ENCODE measurements at regions not wholly inside any gene's neighbourhood (a gene's known extent, or its start where the extent isn't known, plus 50 kb on each side); places are given as distances from the start of the nearest gene placed in this dataset.

DNA sequence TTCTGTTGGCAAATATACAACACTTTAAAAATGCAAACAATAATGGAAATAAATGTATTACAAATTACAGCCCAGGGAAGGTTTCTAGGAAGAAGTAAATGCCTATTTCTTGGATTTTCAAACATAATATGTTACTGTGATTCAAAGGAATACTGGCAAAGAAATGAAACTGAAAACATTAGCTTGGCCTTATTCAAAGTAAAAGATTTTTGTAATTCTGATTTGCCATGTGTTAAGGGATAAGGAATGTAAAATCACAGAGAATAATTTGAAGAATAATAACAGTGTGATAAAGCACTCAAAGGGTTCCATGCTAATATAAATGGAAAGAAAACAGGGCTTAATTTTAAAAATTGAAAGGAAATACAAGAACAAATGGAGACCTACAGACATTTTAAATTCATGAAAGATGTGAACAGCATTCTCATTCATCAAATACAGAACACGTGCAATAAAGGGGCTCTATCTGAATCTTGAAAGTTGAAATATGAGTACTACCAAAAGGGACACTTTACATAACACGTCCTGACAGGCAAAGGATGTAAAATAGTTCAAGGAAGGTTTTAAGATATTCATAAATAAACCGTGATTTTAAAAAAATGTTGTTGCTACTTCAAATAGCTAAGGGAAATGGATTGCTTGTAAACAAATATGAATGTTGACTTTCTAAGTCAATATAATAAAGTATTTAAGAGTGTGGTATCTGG, 138.1 kb downstream of the RFPL4B start:
- DNase-seq: no peak
- Histone ChIP-seq H3K27me3 (no peaks in the 10 kb centered on the region), H3K4me1 (no peaks in the 10 kb centered on the region), H3K9me3 (no peaks in the 10 kb centered on the region), H3K27ac (no peak overlapping the region), H3K36me3 (no peaks in the 10 kb centered on the region), H3K4me3 (no peak overlapping the region)
- intact Hi-C loops (cut with DNase I; ENCODE audit: low total_unique reads): no loop called here
- no peak for TF ChIP-seq POLR2A (IDR thresholded peaks at IDR 0.05)
- TF ChIP-seq, protein P1, sequence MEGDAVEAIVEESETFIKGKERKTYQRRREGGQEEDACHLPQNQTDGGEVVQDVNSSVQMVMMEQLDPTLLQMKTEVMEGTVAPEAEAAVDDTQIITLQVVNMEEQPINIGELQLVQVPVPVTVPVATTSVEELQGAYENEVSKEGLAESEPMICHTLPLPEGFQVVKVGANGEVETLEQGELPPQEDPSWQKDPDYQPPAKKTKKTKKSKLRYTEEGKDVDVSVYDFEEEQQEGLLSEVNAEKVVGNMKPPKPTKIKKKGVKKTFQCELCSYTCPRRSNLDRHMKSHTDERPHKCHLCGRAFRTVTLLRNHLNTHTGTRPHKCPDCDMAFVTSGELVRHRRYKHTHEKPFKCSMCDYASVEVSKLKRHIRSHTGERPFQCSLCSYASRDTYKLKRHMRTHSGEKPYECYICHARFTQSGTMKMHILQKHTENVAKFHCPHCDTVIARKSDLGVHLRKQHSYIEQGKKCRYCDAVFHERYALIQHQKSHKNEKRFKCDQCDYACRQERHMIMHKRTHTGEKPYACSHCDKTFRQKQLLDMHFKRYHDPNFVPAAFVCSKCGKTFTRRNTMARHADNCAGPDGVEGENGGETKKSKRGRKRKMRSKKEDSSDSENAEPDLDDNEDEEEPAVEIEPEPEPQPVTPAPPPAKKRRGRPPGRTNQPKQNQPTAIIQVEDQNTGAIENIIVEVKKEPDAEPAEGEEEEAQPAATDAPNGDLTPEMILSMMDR (IDR thresholded peaks at IDR 0.05): no peak

DNA sequence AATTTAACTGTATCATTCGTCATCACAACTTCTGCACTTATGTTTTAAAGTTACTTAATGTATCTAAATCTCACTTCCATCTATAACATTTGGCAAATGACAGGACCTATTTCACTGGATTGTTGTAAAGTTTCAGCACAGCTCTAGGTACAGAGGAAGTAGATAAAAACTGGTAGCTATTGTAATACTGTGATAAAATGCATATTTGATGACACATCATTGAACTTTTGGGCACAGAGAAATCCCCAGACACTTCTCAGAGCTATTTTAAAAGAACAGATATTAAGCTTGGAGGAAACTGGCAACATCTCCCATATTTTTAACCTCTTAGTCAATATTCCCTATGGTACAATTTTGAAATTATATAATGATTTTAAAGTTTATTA, 138.7 kb downstream of the RFPL4B start:
- intact Hi-C loops (cut with DNase I; ENCODE audit: low total_unique reads): no loop called here
- H3K36me3 ChIP-seq: no peaks in the 10 kb centered on the region
- DNase-seq: no peak
- H3K4me1 ChIP-seq: no peaks in the 10 kb centered on the region
- H3K4me3 ChIP-seq: no peak overlapping the region
- TF ChIP-seq POLR2A (IDR thresholded peaks at IDR 0.05): no peak
- TF ChIP-seq, protein P1 (IDR thresholded peaks at IDR 0.05): no peak
- H3K27ac ChIP-seq: no peak overlapping the region
- no peaks in the 10 kb centered on the region for H3K27me3 ChIP-seq
- H3K9me3 ChIP-seq: no peaks in the 10 kb centered on the region

DNA sequence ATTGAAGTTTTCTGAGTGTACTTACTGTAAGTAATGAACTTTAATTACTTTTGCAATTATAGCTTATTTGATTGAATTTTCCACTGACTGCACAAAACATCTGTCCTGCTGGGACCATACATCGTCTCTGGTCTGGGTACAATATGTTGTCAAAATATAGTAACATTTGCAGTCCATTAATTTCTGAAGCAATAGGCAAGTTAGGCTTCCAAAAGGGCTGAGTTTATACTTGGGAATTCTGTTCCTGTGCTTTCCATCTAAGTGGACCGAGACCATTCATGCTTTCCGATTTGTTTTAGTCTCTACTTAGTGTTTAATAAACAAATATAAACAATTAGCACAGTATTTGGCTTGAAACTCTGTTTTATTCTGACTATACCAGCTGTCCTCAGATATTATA, 139.3 kb downstream of the RFPL4B start:
- Histone ChIP-seq H3K27me3 (no peaks in the 10 kb centered on the region), H3K4me1 (no peaks in the 10 kb centered on the region), H3K36me3 (no peaks in the 10 kb centered on the region), H3K27ac (no peak overlapping the region), H3K4me3 (no peak overlapping the region), H3K9me3 (no peaks in the 10 kb centered on the region)
- no peak for TF ChIP-seq POLR2A (IDR thresholded peaks at IDR 0.05)
- TF ChIP-seq, protein P1 (IDR thresholded peaks at IDR 0.05): no peak
- intact Hi-C loops (cut with DNase I; ENCODE audit: low total_unique reads): no loop called here
- no peak for DNase-seq

DNA sequence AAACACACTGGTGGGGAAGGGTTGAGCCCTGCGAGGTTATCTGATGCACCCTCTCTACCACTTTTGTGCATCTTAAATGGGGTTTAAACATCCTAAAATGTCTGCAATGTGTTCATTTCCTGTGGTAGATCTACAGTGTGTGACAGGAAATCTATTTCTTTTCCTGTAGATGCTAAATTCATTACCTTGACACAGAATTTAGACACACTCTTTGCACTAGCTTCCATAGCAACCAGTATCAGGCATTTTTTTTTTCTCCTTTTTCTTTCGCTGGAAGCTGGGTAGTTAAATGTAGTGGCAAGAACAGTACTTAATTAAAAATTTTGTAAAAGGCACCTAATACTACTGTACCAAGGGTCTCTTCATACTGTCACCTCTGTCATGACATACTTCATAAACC, 141.1 kb downstream of the RFPL4B start:
- DNase-seq: no peak
- no peaks in the 10 kb centered on the region for H3K9me3 ChIP-seq
- H3K27me3 ChIP-seq: no peaks in the 10 kb centered on the region
- H3K4me3 ChIP-seq: no peak overlapping the region
- intact Hi-C loops (cut with DNase I; ENCODE audit: low total_unique reads): no loop called here
- H3K36me3 ChIP-seq: no peaks in the 10 kb centered on the region
- TF ChIP-seq, protein P1 (IDR thresholded peaks at IDR 0.05): no peak
- TF ChIP-seq POLR2A (IDR thresholded peaks at IDR 0.05): no peak
- no peaks in the 10 kb centered on the region for H3K4me1 ChIP-seq
- H3K27ac ChIP-seq: no peak overlapping the region

DNA sequence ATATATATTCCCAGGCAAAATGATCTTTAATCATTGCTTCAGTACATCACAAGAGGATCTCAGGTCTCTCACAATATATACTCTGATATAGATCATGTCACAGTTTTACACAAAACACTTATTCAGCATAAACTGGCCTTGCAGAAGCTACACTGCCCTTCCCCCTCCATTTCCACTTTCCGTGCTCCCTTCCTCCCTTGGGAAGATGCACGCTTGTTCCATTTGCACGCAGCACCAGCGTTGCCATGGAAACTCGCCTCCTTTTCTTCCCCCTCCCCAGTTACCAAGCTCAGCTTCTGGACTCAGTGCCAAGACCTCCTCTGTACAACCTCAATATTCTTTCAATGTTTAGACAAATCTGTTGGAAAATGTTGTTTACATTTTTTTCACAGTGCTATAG, 154.6 kb downstream of the RFPL4B start:
- H3K36me3 ChIP-seq: no peaks in the 10 kb centered on the region
- H3K4me1 ChIP-seq: no peaks in the 10 kb centered on the region
- intact Hi-C loops (cut with DNase I; ENCODE audit: low total_unique reads): no loop called here
- no peak for TF ChIP-seq POLR2A (IDR thresholded peaks at IDR 0.05)
- TF ChIP-seq, protein P1 (IDR thresholded peaks at IDR 0.05): no peak
- H3K27me3 ChIP-seq: no peaks in the 10 kb centered on the region
- no peak for DNase-seq
- H3K9me3 ChIP-seq: no peaks in the 10 kb centered on the region
- no peak overlapping the region for H3K27ac ChIP-seq
- no peak overlapping the region for H3K4me3 ChIP-seq
